RPMI7951 (cell line): ENCODE measurements at regions not wholly inside any gene's neighbourhood (a gene's known extent, or its start where the extent isn't known, plus 50 kb on each side); places are given as distances from the start of the nearest gene placed in this dataset.
"Not testable (repeated sequence)": the region's sequence is repeated elsewhere in the genome, so short reads cannot be mapped to it uniquely, and the experiment has no call there.

Experiments used
- DNase-seq: peaks from one replicate; pipeline ENCODE4 v3.0.0-alpha.2; 2012; ENCODE audit warnings: low read depth

- DNase-seq = no peak
Measured at GRCh38 chr11:93608364-93608763, 53.1 kb upstream of the CEP295 start.

- DNase-seq = peak; percentile 26
Measured at GRCh38 chr11:93606721-93607120, 54.8 kb upstream of the CEP295 start.

- no peak for DNase-seq
Measured at GRCh38 chr11:93606314-93606713, 55.2 kb upstream of the CEP295 start.

GRCh38 chr11:93605642-93606041, 55.8 kb upstream of the CEP295 start:
- no peak for DNase-seq

GRCh38 chr11:93604008-93604660, 57.3 kb upstream of the CEP295 start:
- DNase-seq = no peak

GRCh38 chr11:93603225-93604007, 58.1 kb upstream of the CEP295 start:
- no peak for DNase-seq

GRCh38 chr11:93596171-93596570, 53.0 kb upstream of the SMCO4 start:
- DNase-seq = not testable (repeated sequence)
